ENCODE measurements at regions not wholly inside any gene's neighbourhood (a gene's known extent, or its start where the extent isn't known, plus 50 kb on each side); places are given as distances from the start of the nearest gene placed in this dataset.
"Not testable (repeated sequence)": the region's sequence is repeated elsewhere in the genome, so short reads cannot be mapped to it uniquely, and the experiment has no call there.

- CTCF ChIA-PET, result interaction anchor here (1.9 kb wide), 1 partner anchor 10 kb away, joined by 5 read pairs; no protein-coding TSS in a partner anchor
- Mint-ChIP-seq H3K36me3 (ENCODE audit: low read depth) (peaks cover 1% of the 10 kb centered on the region), H3K27me3 (no peaks in the 10 kb centered on the region), H3K9me3 (no peaks in the 10 kb centered on the region), H3K4me1 (ENCODE audit: low read depth) (peaks cover 9% of the 10 kb centered on the region), H3K4me3 (no peak overlapping the region), H3K27ac (no peak overlapping the region)
- no peak for DNase-seq
- POLR2A ChIA-PET, result no interaction called here
- TF ChIP-seq CTCF (IDR thresholded peaks at IDR 0.05), result no peak
- ATAC-seq, result no peak
- intact Hi-C loops (cut with micrococcal nuclease), result no loop called here
Measured at GRCh38 chr17:63042256-63042812, 76.3 kb downstream of the TANC2 start.

GRCh38 chr17:63057560-63057959 is 91.5 kb downstream of the TANC2 start:
- H3K27ac Mint-ChIP-seq; H3K4me1 Mint-ChIP-seq (ENCODE audit: low read depth); H3K36me3 Mint-ChIP-seq (ENCODE audit: low read depth); DNase-seq; H3K27me3 Mint-ChIP-seq; H3K9me3 Mint-ChIP-seq; ATAC-seq; intact Hi-C loops (cut with micrococcal nuclease); CTCF ChIA-PET; POLR2A ChIA-PET; H3K4me3 Mint-ChIP-seq: not testable (repeated sequence)

GRCh38 chr17:63066158-63066813 is 100.3 kb downstream of the TANC2 start:
- Mint-ChIP-seq H3K4me3 (no peak overlapping the region), H3K9me3 (no peaks in the 10 kb centered on the region), H3K4me1 (ENCODE audit: low read depth) (peaks cover 21% of the 10 kb centered on the region), H3K27me3 (no peaks in the 10 kb centered on the region), H3K36me3 (ENCODE audit: low read depth) (no peaks in the 10 kb centered on the region), H3K27ac (no peak overlapping the region)
- DNase-seq (no peak), ATAC-seq (peak; percentile 34)
- no peak for TF ChIP-seq CTCF (IDR thresholded peaks at IDR 0.05)
- POLR2A ChIA-PET, result no interaction called here
- intact Hi-C loops (cut with micrococcal nuclease), result no loop called here
- CTCF ChIA-PET, result interaction anchor here (1.5 kb wide), 1 partner anchor 16 kb away, joined by 4 read pairs; no protein-coding TSS in a partner anchor

GRCh38 chr17:63069245-63069644 is 103.2 kb downstream of the TANC2 start:
- POLR2A ChIA-PET, result no interaction called here
- CTCF ChIA-PET, result interaction anchor here (1.0 kb wide), 1 partner anchor 10 kb away, joined by 3 read pairs; no protein-coding TSS in a partner anchor
- Mint-ChIP-seq H3K4me3 (no peak overlapping the region), H3K27ac (no peak overlapping the region), H3K27me3 (no peaks in the 10 kb centered on the region), H3K36me3 (ENCODE audit: low read depth) (no peaks in the 10 kb centered on the region), H3K9me3 (no peaks in the 10 kb centered on the region), H3K4me1 (ENCODE audit: low read depth) (peaks cover 27% of the 10 kb centered on the region)
- ATAC-seq (peak; percentile 47), DNase-seq (no peak)
- intact Hi-C loops (cut with micrococcal nuclease), result no loop called here
- TF ChIP-seq CTCF (IDR thresholded peaks at IDR 0.05), result no peak

GRCh38 chr17:63070031-63070430 is 104.0 kb downstream of the TANC2 start:
- POLR2A ChIA-PET, result no interaction called here
- no peaks in the 10 kb centered on the region for H3K36me3 Mint-ChIP-seq (ENCODE audit: low read depth)
- no peak for TF ChIP-seq CTCF (IDR thresholded peaks at IDR 0.05)
- ATAC-seq, result no peak
- H3K9me3 Mint-ChIP-seq, result no peaks in the 10 kb centered on the region
- peaks cover 25% of the 10 kb centered on the region for H3K4me1 Mint-ChIP-seq (ENCODE audit: low read depth)
- no peak for DNase-seq
- H3K4me3 Mint-ChIP-seq, result no peak overlapping the region
- H3K27me3 Mint-ChIP-seq, result no peaks in the 10 kb centered on the region
- intact Hi-C loops (cut with micrococcal nuclease), result no loop called here
- CTCF ChIA-PET, result no interaction called here
- H3K27ac Mint-ChIP-seq, result no peak overlapping the region

All from activated CD8-positive, alpha-beta T cell treated with anti-CD3 and anti-CD28 coated beads for 36 hours (primary cell).